SKM-1 treated with dmso at 0.1 percent for 144 hours (cell line): ENCODE measurements at regions not wholly inside any gene's neighbourhood (a gene's known extent, or its start where the extent isn't known, plus 50 kb on each side); places are given as distances from the start of the nearest gene placed in this dataset.
"Not testable (repeated sequence)": the region's sequence is repeated elsewhere in the genome, so short reads cannot be mapped to it uniquely, and the experiment has no call there.

ENCODE experiments used
- DNase-seq: peaks from one replicate; lab custom pipeline; 2025; ENCODE audit not compliant: unreplicated experiment; lab: John Stamatoyannopoulos, UW

DNA sequence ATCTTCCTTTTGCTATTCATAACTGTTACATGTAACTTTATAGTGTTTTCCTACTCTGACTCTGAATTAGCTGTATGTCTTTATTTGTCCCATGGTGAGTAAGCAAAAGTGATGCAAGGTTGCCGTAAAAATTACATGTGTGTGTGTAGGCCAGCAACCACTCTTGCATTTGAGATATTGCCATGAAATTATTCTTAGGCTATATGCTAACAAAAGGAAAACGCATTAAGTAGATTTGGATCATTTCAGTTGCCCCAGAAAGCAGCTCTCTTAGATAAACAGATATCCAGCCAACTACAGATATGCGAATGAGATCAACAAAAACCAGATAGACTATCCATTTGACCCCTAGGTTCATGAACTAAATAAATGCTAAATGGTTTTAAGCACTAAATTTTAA is 73.6 kb downstream of the CYLC2 start:
- no peak for DNase-seq

DNA sequence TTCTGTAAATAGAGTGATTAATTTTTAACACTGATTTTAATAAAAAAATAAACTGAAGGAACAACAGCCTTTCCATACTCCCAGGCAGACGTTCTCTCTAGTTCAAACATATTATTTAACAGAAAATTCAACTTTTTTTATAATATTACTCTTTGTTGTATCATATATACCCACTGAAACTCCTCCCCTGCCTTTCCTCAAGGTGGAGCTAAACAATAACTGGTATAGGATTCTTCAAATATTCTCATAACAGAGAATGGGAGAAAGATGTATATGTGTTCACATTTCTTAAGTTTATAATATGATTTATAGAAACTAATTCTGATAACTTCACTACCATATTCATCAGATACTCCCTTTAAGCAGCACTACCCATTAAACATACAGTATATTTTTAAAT is 83.4 kb downstream of the CYLC2 start:
- no peak for DNase-seq

DNA sequence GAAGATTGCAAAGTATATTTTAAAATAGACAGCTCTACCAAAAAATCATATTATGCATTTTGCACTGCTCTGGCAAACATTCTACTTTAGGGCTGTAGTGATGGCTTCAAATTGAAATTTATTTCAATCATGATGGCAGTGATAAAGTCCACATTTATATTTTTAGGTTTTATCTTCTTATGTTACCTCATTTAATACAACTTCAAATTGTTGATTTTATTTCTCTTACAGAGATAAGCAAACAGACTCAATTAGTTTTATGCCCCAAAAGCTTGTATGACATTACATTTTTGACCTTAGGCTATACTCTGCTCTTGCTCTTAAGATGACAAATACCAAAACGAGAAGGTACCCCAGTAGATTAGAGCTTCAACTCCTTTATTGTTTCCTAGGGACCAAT is 87.4 kb downstream of the CYLC2 start:
- DNase-seq = no peak

DNA sequence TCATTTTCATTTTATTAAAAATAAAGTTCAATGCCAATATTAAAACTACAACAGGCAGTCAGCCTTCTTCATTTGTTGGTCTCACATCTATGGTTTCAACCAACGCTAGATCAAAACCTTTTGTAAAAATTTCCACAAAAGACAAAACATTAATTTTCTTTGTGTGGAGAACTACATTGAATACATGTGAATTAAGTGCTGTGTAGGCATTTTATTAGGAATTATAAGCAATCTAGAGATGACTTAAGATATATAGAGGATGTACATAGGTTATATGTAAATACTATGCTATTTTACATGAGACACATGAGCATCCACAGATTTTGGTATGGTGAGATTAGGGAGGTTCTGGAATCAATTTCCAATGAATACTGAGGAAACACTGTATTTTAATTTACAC is 94.2 kb downstream of the CYLC2 start:
- DNase-seq = no peak

DNA sequence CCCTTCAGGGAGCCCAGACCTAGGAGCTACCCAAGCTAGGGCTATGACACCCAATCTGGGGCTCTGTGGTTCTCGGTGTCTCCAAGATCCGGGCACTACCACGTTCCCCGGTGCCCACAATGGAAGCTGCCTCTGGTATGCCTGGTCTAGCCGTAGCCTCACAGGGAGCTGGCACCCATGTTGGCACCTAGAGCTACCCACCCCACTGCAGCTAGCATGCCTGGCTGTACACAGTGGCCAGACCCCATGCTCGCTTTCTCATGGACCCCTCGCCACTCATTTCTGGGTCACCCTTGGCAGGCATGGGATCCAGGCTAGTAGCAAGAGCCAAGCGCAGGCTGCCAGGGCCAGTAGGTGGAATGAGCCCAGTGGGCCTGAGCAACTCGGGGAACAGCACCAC is 109.0 kb downstream of the CYLC2 start:
- DNase-seq = no peak

DNA sequence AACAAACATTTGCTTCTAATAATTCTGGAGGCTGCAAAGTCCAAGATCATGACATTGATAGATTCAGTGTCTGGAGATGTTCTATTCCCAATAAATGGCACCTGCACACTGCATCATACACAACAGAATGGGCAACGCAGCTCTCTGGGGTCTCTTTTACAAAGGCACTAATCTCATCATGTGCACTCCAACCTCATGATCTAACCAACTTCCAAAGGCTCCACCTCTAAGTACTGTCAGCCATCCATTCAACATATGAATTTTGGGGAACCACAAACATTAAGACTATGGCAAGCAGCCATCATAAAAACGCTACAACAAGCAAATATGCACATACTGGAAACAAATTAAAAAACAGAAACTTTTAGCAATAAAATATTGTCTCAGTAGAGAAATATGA is 121.1 kb downstream of the CYLC2 start:
- DNase-seq = no peak

DNA sequence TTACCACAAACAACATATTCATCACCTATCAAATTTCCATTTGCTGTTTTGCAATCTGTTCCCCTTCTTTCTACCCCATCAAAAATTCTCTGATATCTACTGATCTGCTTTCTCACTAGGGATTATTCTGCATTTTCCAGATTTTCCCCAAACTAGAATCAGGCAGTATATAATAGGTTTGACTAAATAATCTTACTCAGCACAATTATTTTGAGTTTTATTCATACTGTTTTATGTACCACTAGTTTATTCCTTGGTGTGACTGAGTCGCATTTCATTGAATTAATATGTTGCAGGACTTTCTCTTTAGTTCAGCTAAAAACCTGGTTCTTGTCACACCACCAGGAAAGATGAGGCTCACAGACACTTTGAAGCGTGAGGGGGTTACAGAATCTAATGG is 131.4 kb downstream of the CYLC2 start:
- DNase-seq = no peak

DNA sequence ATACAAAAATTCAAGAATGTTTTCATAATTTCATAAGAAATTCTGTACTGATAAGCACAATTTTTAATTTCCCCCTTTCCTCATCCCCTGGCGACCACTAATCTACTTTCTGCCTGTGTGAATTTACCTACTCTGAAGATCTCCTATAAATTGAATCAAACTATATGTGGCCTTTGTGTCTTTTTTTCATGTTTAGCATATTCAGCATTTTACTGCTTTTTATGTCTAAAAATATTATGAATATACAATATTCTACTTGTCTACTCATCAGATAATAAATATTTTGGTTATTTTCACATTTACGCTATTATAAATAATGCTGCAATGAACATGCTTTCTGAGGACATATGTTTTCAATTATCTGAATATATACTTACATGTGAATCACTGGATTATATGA is 144.8 kb downstream of the CYLC2 start:
- no peak for DNase-seq

DNA sequence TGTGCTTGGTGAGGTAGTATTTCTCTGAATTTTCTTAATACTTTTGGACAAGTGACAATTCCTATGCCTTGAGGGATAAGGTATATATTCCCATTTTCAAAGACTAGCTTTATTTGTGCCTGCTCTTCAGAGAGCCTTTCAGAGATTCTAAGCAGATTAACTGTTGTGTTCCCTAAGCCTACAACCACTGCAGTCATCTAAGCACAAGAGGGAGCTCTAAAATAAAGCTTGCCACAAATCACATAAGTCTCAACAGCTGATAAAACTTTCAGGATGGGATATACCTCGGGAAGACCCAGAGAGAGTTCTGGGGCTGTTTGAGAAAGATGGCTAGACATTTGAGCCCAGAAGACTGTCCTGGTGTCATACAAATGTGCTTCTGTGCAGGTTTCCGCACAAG is 157.3 kb downstream of the CYLC2 start:
- DNase-seq = no peak

DNA sequence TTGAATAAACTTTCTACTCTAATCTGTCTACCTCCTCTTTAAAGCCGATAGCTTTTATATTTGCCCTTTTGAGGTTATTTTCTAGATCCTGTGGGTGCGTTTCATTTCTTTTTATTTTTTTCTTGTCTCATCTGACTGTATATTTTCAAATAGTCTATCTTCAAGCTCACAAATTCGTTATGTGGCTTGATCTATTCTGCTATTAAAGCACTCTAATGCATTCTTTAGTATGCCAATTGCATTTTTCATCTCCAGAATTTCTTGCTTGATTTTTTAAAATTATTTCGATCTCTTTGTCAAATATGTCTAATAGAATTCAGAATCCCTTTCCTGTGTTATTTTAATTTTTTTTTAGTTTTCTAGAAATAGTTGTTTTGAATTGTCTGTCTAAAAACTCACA is 172.4 kb downstream of the CYLC2 start:
- no peak for DNase-seq

DNA sequence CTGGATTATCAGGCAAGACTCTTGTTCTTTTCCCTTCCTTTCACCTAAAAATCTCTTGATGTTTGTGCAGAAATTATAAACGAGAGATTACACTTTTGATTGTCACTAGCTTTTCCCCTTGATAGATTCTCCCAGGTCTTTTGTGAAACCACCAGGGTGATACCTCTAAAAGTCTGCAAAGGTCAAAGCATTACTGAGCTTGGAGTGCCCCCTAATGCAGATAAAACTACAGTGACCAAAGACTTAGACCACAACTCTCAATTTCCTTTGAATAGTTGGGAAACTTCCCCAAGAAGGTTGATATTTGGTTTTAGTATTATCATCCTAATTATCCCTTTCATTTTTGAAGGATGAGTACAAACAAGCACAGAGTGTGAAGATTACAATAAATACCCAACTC is 173.1 kb downstream of the CYLC2 start:
- DNase-seq = no peak

DNA sequence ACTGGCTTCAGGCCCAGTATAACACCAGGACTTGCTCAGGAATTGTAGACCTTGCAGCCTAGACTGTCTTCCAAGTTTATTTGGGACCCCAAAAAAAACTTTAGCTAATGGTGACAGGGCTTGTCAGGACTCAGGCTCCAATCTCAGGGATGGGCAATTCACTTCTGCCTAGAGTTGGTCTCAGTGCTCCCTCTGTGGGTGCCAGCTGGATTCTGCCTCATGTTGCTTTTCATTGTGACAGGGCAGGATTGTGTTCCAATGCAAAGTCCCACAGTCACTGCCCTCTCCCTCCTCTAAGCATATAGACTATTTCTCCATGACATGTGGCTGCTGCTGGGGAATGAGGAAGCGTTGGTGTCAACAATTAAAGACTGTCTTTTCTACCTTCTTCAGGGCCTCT is 174.7 kb downstream of the CYLC2 start:
- no peak for DNase-seq

DNA sequence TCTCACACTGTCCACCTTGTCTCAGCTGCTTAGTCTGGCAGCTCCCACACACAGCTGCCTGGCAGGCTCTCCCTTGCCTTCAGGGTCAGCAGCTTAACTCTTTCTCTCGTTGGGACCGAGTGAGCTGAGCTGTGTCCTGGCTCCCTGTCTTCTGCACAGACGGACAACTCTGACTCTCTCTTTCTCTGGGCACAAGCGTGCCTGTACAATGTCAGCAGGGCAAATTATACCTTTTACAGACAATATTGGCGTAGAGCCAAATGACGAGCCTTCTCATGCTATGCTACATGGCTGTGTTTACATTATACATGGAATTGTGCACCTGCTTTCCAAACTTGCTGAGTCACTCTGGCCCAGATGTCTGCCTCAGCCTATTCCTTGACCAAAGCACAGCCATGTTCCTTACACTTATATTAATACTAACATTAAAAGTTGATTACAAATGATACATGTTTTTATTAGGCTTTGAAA is 188.6 kb downstream of the CYLC2 start:
- no peak for DNase-seq

DNA sequence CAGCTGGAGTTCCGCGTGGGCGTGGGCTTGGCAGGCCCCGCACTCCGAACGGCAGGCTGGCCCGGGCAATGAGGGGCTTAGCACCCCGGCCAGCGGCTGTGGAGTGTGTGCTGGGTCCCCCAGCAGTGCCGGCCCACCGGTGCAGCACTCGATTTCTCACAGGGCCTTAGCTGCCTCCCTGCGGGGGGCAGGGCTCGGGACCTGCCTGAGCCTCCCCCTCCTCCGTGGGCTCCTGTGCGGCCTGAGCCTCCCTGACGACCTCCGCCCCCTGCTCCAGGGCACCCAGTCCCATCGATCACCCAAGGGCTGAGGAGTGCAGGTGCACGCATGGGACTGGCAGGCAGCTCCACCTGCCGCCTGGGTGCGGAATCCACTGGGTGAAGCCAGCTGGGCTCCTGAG is 191.8 kb downstream of the CYLC2 start:
- no peak for DNase-seq

DNA sequence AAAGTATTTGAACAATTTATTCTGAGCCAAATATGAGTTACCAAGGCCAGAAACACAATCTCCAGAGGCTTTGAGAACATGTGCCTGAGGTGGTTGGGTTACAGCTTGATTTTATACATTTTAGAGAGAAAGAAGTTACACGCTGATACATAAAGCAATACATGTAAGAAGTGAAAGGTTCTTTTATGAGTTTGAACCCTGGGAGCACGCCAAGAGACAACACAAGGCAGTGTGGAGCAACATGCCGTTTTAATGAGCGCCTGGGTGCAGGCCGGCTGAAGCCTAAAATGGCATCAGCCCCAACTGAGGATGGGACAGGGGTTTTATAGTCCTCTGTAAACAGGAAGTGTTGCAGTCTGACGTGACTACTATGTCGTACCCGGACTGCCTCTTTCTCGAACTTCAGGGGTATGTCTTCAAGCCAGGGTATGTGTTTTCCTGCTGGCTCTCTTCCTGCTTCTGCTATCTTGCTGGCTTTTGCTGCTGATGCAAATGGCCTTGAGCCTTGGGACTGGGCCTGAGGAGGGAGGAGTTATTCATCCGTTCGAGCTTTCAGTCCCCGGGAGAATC is 193.7 kb downstream of the CYLC2 start:
- DNase-seq = no peak

DNA sequence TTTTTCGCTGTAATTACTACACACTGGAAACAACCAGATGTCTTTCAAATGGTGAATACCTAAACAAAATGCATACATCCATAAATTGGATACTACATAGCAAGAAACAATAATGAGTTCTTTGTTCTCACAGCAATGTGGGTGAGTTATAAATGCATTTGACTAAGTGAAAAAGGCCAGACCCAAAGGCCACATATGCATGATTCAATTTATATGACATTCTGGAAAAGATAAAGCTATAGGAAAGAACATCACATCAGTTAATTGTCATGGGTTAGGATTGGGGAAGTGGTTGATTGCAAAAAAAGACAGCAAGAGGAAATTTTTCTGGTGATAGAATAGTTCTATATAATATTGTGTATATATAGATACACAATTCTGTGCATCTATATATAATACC is 198.9 kb downstream of the CYLC2 start:
- DNase-seq = no peak

DNA sequence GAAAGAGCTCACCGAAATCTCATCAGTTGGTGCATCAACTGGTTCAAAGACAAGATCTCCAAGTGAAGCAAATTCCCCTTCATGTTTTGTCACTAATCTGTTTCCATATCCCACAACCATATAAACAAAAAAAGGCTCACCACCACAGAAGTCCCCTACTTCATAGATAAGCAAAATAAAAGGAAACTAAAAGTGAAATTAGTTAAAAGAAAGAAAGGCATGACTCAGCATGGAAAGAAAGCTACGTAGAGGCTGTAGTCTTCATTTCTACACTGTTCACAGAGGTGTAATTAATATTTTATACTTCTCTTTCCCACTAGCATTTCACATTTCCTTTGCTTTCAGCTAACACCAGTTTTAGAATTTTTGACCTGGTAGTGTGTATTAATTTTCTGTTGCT is 208.0 kb downstream of the CYLC2 start:
- no peak for DNase-seq

DNA sequence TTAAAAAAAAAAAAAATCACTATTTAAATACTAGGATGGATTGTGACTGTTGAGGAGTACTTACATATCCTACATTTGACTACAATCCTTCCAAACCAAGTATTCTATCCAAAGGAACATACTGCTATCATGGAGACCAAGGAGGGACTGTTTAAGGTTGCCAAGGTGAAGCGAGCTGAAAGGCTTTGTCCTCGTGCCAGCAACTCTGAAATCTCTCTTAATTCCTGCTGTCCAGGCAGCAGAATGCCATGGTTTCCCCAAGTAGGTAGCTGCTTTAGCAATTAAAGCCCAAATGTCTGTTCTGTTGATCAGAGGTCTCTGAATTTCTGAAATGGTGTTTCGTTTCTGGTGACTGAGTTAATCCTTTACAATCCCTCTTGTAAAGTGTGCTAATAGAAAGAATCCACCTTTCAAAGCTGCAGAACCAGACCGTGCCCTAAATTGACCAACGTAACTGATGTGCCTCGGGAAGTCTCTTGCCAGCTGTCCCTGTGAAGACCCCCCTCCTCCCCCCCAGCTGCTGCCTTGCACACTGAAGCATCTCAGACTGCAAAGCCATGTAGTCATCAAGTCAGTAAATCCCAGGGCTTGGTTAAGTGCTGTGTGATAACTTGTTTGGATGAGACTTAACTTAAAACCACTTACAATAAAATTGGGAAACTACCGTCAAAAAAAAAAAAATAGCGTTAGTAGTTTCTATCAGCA is 210.9 kb downstream of the CYLC2 start:
- not testable (repeated sequence) for DNase-seq

DNA sequence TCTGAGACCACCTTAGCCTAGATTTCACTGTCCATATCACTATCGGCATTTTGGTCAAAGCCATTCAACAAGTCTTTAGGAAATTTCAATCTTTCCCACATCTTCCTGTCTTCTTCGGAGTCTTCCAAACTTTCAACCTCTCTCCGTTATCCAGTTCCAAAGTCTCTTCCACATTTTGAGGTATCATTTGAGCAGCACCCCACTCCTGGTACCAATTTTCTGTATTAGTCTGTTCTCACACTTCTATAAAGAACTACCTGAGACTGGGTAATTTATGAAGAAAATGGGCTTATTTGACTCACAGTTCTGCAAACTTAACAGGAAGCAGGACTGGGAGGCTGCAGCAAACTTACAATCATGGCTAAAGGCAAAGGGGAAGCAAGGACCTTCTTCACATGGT is 215.5 kb downstream of the CYLC2 start:
- no peak for DNase-seq

DNA sequence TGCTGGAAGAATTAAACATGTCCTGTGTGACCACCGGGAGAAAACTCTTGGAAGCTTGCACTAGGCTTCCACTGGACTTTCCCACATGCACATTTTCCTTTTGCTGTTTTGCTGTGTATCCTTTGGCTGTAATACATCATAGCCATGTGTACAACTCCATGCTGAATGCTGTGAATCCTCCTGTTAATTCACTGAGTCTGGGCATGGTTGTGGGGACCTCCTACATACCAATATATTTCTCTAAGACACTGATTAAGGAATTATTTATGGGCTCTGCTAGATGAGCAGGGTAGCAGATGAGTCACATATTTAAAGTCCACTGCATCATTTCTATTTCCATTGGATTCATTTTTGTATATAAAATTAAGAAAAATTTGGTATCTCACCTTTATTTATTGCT is 220.1 kb downstream of the CYLC2 start:
- no peak for DNase-seq

DNA sequence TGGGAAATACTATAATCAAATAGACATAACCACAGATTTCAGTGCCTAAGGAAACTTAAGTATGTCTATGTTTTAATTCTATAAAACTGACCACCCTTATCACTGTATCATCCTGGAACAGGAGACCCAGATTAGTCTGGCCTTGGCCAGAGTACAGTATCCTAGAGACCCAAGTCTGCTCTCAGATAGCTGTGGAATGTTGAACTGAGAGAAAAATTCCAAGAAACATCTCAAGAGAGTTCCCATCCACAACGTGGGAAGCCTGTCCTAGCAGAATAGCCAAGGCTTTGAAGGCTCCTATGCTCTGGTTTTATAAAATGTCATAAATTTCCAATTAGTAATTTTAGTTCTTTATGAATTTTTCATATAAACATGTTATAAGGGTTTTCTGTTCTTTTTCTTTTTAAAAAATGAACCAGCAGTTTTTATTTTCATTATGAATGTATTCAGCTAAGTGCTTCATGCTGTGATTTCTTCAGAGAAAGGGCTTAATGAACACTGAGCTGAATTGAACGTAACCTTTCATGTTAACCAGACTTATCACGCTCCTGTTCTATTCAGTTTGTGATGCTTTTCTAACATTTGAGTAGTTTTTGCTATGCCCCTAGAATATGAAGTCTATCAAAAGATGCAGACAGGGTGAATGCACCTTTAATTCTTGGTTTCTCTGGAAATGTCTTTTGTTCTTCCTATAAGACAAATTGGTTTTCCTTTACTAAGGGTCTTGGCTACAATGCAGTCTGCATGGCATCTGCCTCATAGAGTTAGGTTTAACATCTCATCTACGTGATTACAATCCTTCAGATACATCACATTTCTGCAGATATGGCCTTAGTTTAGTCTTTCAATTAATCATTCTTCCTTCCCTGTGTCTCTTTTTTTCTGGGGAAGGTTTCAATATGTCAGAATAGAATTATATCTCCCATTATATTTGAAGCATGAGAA is 230.8 kb downstream of the CYLC2 start:
- DNase-seq = no peak

DNA sequence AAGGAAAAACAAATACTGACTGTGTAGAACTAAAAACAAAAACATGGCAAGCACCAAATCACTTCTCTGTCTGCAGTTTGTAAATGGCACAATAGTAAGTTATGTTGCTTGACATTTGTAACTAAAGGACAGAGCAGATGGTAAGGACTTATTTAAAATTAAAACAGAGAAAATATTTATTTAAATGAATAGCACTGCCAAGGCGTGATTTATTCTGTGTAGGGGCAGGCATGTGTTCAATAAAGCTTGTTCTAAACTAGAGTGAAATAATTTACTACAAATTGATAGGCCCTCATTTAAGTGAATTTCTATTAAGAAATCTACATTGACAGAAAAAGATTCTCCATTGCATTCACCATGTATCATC is 231.5 kb downstream of the CYLC2 start:
- no peak for DNase-seq
